Heart right ventricle (tissue), 16 donors: ENCODE measurements at regions not wholly inside any gene's neighbourhood (a gene's known extent, or its start where the extent isn't known, plus 50 kb on each side); places are given as distances from the start of the nearest gene placed in this dataset.

Experiments used
- ATAC-seq, 8 donors: fragments of 200-7000 bp; cut with Tn5 transposase; one replicate each; pipeline ENCODE4 v1.9.1; 2020; ENCODE audit warnings: mild to moderate bottlenecking in 8 of 8, moderate library complexity in 8 of 8, moderate number of reproducible peaks in 1 of 8
- DNase-seq, 2 donors: peaks; one replicate each; pipeline ENCODE4 v3.0.0-alpha.2; 2020
- H3K27ac ChIP-seq, 10 donors: fragments of 200-600 bp; sonication (generic) in 2 of 10; one replicate each; pipeline versions ENCODE4 v1.5.0 to v1.8.0; 2020 to 2022; ENCODE audit warnings: mild to moderate bottlenecking in 3 of 10
- H3K27me3 ChIP-seq, 7 donors: fragments of 200-600 bp; one replicate each; pipeline ENCODE4 v1.8.0; 2021 to 2022; ENCODE audit warnings: mild to moderate bottlenecking in 2 of 7
- H3K36me3 ChIP-seq, 9 donors: fragments of 200-600 bp; sonication (generic) in 1 of 9; one replicate each; pipeline versions ENCODE4 v1.5.0 to v1.8.0; 2020 to 2022; ENCODE audit warnings: mild to moderate bottlenecking in 2 of 9
- H3K4me1 ChIP-seq, 9 donors: fragments of 200-600 bp; sonication (generic) in 1 of 9; one replicate each; pipeline versions ENCODE4 v1.5.0 to v1.8.0; 2020 to 2022; ENCODE audit warnings: mild to moderate bottlenecking in 4 of 9
- H3K4me3 ChIP-seq, 10 donors: fragments of 200-600 bp; sonication (generic) in 2 of 10; one replicate each; pipeline versions ENCODE4 v1.5.0 to v1.8.0; 2020 to 2022; ENCODE audit warnings: mild to moderate bottlenecking in 7 of 10, moderate library complexity in 2 of 10
- H3K9me3 ChIP-seq, 11 donors: fragments of 200-600 bp in 10 of 11; sonication (generic) in 2 of 11; one replicate each; pipeline versions ENCODE4 v1.5.0 to v1.8.0; 2013 to 2022; ENCODE audit warnings: mild to moderate bottlenecking in 2 of 11, control low read depth in 1 of 11, moderate library complexity in 1 of 11
- WGBS, 2 donors: extraction: QIAGEN DNeasy Blood & Tissue Kit; methylation state at CpG; one replicate each; pipeline ENCODE4 v1.1.7; 2013; ENCODE audit warnings: inconsistent platforms in 1 of 2; 5-methylcytosine and 5-hydroxymethylcytosine counted together
- intact Hi-C, 10 donors: fragments of 100-400 bp; cut with DNase I; formaldehyde crosslinking; loops; one replicate each; pipeline versions ENCODE4 v1.11.1 to v1.14.2; 2022
- TF ChIP-seq, protein P1 (sequence below), 9 donors: fragments of 200-600 bp; sonication (generic) in 2 of 9; IDR thresholded peaks; one replicate each; pipeline versions ENCODE4 v1.5.0 to v1.8.0; 2021 to 2022; ENCODE audit warnings: antibody characterized with exemption in 9 of 9, mild to moderate bottlenecking in 5 of 9, moderate library complexity in 1 of 9
- donor health status: Arrhythmogenic right ventricular cardiomyopathy.
- donor health status: ischemic (EF 13 %, LVEDD 7.1; RV severe dilation, severe dysfunction).
- donor health status: healthy with polysubstance abuse.
- donor health status: DM: no; HTN: yes; CAD: no.
- donor health status: DM: no; HTN: no; CAD: no.
- donor health status: ischemic (EF 25% LVEDD 6.9; RV normal size, moderate dysfunction).
- donor health status: ischemic (EF 25% LVEDD 5.7; RV mildly dilated, moderate dysfunction).
- donor health status: healthy.
- donor health status: DM: yes; HTN: yes; CAD: no.
- donor health status: Ischemic cardiomyopathy.
- donor health status: ischemic (EF 35%, LVEDD 5.7; RV mildly dilated, moderate dysfunction).
- donor health status: nonischemic (EF 11% LVEDD 7.7; RV severe dilation, severe dysfunction).
- donor health status: DM: yes; HTN: yes; CAD: no.
- donor health status: PGD.
- donor health status: ischemic (EF 29% LVEDD 5.4; RV normal size, mild dysfunction).
- donor health status: nonischemic (EF 23%, LVEDD 6.1; RV moderate dilation, normal function).

DNA sequence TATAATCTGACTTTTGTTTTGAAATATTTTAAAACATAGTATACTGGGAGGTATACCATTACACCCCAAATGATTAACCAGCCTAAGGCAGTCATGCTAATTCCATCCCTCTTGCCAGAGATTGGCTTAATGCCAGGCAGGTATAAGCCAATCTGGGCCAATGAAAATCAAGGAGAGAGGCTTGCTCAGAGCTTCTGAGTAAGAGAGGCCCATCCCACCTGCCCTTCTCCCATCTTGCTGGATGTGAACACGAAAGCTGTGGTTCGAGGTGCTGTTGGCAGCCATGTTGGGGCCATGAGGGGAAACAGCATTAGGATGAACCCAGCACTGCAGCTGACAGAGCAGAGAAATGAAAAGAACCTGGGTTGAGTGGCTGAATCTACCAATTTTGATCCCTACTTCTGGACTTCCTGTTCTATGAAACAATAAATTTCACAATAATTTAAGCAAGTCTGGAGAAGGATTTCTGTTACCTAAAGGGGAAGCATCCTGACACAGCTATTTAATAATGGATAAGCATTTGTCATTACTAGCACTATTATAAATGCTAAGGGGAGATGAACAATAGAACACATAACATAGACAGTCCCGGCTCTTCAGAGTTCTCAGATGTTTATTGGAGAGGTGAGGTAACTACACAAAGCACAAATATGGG is 152.3 kb downstream of the CDC5L start:
- Histone ChIP-seq H3K4me3 (no peak overlapping the region), H3K9me3 (peaks cover 0 to 5% (median 0%) of the 10 kb centered on the region in 11 donors), H3K27ac (no peak overlapping the region), H3K36me3 (no peaks in the 10 kb centered on the region), H3K4me1 (peaks cover 0 to 4% (median 0%) of the 10 kb centered on the region in 9 donors), H3K27me3 (no peaks in the 10 kb centered on the region)
- WGBS, 2 donors: 93% methylated on average over 3 of the region's 3 CpGs
- DNase-seq: no peak
- TF ChIP-seq, protein P1, sequence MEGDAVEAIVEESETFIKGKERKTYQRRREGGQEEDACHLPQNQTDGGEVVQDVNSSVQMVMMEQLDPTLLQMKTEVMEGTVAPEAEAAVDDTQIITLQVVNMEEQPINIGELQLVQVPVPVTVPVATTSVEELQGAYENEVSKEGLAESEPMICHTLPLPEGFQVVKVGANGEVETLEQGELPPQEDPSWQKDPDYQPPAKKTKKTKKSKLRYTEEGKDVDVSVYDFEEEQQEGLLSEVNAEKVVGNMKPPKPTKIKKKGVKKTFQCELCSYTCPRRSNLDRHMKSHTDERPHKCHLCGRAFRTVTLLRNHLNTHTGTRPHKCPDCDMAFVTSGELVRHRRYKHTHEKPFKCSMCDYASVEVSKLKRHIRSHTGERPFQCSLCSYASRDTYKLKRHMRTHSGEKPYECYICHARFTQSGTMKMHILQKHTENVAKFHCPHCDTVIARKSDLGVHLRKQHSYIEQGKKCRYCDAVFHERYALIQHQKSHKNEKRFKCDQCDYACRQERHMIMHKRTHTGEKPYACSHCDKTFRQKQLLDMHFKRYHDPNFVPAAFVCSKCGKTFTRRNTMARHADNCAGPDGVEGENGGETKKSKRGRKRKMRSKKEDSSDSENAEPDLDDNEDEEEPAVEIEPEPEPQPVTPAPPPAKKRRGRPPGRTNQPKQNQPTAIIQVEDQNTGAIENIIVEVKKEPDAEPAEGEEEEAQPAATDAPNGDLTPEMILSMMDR (IDR thresholded peaks at IDR 0.05): no peak
- no peak for ATAC-seq
- intact Hi-C loops: no loop called here

DNA sequence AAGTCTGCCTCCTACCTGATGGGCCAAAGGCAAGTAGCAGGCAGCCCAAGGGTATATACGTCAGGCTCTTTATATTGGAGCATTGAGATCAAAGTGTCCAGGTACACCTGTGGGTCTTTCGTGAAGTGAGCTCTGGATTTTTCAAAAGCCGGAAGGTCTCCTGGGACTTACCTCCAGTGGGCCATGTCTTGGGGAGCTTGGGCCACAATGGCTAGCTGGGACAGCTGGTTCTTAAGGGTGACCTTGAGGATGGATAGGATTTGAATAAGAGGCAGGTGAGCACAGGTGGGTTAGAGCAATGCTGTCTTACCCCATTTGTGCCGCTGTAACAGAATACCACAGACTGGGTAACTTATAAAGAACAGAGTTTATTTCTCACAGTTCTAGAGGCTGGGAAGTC is 153.4 kb downstream of the CDC5L start:
- WGBS, 2 donors: 95 to 96% methylated on average over 4 of the region's 4 CpGs
- H3K4me3 ChIP-seq: no peak overlapping the region
- H3K27me3 ChIP-seq: no peaks in the 10 kb centered on the region
- ATAC-seq (no peak), DNase-seq (no peak)
- H3K36me3 ChIP-seq: no peaks in the 10 kb centered on the region
- TF ChIP-seq, protein P1 (IDR thresholded peaks at IDR 0.05): no peak
- H3K27ac ChIP-seq: no peak overlapping the region
- intact Hi-C loops: no loop called here
- peaks cover 0 to 5% (median 0%) of the 10 kb centered on the region in 11 donors for H3K9me3 ChIP-seq
- peaks cover 0 to 4% (median 0%) of the 10 kb centered on the region in 9 donors for H3K4me1 ChIP-seq

DNA sequence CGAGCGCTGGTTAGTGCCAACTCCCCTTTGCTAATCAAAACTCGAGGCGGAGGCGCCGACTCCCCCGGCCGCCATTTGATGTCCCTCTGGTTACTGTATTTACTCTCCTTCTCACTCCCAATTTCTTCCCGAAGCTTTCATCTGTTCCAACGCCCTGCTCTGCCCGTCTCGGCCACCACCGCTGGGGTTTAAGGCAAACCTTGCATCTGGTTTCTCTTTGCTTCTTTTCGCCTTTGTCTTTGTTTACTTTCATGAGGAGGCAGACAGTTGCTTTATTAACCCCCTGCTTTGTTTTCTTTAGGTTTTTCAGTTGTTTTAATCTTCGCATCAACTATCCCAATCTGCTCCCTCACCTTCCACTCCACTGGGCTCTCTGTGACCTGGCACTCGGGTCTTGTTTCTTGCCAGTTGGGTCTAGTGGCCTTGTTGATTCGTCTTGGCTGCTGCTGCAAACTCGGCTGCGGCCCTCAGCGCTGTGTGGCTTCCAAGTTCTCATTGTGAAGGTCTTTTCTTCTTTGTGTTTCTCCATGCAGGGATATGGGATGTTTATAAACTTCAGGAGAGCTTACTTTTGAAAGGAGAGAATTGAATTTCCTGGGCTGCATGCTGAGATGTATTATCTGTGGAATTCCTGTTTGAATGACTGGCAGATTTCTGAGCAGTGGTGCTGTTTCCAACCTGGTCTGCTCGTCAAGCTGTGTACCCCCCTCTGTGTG is 155.1 kb downstream of the CDC5L start:
- H3K9me3 ChIP-seq: peaks cover 0 to 5% (median 0%) of the 10 kb centered on the region in 11 donors
- no peak for DNase-seq
- no peak for ATAC-seq

GRCh38 chr6:44543664-44544063 is 156.2 kb downstream of the CDC5L start:
- DNase-seq (no peak), ATAC-seq (no peak)
- WGBS, 2 donors: 92 to 93% methylated on average over 3 of the region's 3 CpGs
- H3K27ac ChIP-seq: no peak overlapping the region
- no peak overlapping the region for H3K4me3 ChIP-seq
- no peaks in the 10 kb centered on the region for H3K27me3 ChIP-seq
- intact Hi-C loops: no loop called here
- H3K36me3 ChIP-seq: no peaks in the 10 kb centered on the region
- TF ChIP-seq, protein P1 (IDR thresholded peaks at IDR 0.05): no peak
- H3K4me1 ChIP-seq: peaks cover 0 to 4% (median 0%) of the 10 kb centered on the region in 9 donors
- H3K9me3 ChIP-seq: peaks cover 0 to 5% (median 0%) of the 10 kb centered on the region in 11 donors

More for the DNA sequence above, 155.1 kb downstream of the CDC5L start:
- H3K4me1 ChIP-seq: peaks cover 0 to 4% (median 0%) of the 10 kb centered on the region in 9 donors
- TF ChIP-seq, protein P1 (IDR thresholded peaks at IDR 0.05): no peak
- no peak overlapping the region for H3K27ac ChIP-seq
- peak overlapping the region in 1 of 10 donors; percentile 7 for H3K4me3 ChIP-seq
- no peaks in the 10 kb centered on the region for H3K27me3 ChIP-seq
- H3K36me3 ChIP-seq: no peaks in the 10 kb centered on the region
- intact Hi-C loops: no loop called here
- WGBS, 2 donors: 48 to 59% methylated on average over 21 of the region's 21 CpGs
